GM21447 (cell line): ENCODE measurements at regions not wholly inside any gene's neighbourhood (a gene's known extent, or its start where the extent isn't known, plus 50 kb on each side); places are given as distances from the start of the nearest gene placed in this dataset.
A peak's percentile ranks its signal among the peaks of the same experiment; 100 is the strongest.
"Not testable (repeated sequence)": the region's sequence is repeated elsewhere in the genome, so short reads cannot be mapped to it uniquely, and the experiment has no call there.

Experiments used
- ATAC-seq: cut with Tn5 transposase; IDR thresholded peaks from one replicate; pipeline ENCODE4 v1.9.1; 2021; ENCODE audit not compliant: unreplicated experiment

DNA sequence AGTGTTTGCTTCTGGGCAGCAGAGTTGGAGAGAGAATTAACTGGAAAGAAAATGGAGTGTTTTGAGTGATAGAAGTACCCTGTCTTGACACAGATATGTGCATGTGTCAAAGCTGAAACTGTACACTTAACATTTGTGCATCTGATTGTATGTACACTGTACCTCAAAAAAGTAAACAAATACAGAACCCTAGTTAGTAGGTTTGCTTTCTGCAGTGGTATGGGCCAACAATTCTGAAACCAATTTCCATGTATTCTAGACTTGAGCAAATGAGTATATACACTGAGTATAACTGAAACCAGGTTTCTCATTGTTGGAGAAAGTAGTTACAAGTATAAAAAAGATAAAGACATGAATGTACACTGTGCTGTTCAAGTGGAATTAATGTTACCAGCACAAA lies 52.4 kb downstream of the ELAPOR2 start:
- no peak for ATAC-seq

- no peak for ATAC-seq
Observed at GRCh38 chr7:87004956-87005355, 54.5 kb downstream of the ELAPOR2 start.

DNA sequence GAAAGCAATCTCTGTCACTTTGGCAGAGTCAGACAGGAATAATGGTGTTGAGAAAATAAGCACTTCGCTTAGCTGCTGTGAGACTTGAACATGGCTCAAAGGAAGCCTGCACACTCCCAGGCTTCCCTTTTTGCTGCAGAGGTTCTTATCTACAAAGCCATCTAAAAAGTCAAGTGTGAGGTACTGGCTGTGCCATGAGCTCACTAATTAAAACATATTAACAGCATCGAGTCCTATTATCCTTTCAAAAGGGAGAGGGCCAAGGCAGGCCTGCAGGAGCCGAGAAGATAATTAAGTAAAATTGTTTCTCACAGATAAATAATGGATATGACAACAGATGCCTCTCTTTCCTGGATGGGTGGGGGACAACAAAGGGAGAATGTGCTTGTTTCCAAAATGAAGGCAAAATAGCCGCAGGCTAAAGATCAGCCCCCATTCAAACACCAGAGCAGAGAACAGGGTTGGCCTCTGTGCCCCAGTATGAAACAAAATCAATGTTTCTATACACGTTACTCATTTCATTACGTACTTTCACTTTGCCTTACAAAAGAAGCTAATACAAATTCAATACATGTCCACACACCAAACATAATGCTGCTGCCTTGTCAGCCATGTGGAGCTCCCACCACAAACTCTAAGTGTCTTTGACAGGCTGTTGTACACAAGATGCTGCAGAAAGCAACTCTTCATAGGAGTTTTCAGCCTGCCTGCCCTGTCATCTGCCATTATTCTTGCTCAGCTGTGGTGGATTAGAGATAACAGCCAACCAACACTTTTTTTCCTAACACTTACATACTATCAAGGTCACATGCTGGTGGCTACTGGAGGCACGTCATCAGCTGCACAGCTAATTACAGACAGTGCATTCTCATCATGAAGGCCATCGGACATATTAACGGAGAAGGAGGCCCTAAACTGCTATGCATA lies 55.3 kb downstream of the ELAPOR2 start:
- ATAC-seq, result no peak

DNA sequence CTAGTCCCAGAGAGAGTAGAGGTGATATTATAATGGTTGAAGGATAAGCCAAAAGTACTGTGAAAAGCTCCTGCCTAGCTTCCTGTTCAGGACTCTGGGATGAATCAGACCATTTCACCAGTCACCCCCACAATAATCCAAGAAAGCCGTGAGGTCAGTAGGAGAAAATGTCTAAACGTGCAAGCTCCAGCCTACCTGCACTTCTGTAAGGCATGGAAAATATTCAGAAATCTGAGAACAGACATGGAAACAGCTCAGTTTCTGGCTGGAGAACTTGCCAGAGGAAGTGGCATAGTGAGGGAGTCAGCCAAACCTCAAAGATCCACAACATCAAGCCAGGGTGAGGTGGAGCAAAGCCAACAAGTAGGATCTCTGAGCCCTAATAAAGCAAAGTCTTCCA lies 58.2 kb downstream of the ELAPOR2 start:
- no peak for ATAC-seq

DNA sequence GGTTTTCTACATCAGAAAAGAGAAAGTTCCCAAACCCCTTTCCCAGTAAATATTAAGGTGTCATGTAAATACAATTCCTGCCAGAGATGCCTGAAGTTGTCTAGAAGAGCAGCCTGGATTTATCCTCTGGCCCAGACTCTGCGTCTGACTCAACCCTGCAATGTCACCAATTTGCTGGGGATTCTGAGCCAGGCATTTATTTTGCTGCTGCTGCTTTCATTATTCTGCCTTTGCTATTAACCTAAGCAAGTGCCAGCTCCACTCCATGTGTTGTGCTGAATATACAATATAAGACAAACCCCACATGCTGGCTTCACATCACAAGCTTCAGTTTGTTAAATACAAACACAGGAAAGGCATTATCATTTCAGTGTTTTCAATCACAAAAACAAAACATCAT lies 59.1 kb downstream of the ELAPOR2 start:
- no peak for ATAC-seq

DNA sequence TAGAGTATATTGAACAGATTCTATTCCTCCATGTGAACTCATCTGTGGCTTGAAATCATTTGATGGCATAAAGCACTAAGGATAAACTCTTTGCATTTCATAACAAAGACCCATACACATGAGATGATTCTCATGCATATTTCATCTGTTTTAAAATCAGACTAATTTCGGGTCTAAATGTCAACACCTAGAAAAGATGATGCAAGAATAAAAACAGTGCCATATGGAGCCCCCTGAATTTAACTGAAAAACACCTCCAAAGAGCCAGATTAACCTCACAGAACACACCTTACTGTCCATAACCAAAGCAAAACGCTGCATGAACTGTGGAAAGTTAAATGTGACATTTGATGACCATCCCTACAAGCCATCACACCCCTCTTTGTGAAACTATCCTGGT lies 59.7 kb downstream of the ELAPOR2 start:
- ATAC-seq, result no peak

DNA sequence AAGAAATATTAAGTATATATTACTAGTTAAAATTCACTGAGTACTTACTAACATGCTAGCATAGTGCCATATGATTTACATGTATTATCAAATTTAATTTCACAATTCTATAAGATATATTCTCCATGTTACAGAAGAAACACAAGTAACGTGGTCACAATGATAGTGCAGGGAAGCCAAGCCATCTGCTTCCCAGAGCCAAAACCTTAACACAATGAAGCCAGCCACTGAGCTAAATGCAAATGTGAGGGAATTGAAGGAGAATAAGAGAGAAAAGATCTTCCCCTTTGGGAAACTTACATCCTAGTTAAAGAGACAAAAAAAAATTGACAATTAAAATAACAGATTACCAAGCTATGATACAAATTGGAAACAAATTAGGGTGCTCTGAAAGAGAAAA lies 63.6 kb downstream of the ELAPOR2 start:
- ATAC-seq, result no peak

DNA sequence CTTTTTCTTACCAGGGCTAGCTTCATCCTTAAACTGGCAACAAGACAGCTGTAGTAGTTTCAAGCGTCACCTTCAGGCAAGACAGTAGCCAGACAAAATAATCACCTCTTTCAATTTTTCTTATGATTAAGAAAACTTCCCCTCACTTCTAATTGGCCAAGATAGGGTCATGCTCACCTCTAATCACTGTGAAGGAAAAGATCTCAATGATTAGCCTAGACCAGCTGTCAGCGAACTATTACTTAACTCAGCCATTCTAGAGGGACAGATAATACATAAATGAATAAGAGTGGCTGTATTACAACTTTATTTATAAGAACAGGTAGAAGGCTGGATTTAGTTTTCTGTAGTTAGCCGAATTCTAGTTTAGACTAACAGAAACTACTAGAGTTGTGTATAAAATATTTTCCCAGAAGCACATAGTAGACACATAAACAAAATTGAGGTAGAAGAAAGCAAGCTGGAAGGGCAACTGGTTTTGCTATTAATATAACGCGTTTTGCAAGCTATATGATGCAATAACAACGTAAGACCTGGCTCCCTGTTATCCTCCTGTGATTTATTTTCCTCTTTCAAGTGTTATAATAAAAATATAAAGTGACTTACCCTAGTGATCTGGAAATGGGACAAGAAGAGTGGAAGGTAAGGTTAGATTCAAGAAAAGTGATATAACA lies 64.3 kb downstream of the ELAPOR2 start:
- no peak for ATAC-seq

DNA sequence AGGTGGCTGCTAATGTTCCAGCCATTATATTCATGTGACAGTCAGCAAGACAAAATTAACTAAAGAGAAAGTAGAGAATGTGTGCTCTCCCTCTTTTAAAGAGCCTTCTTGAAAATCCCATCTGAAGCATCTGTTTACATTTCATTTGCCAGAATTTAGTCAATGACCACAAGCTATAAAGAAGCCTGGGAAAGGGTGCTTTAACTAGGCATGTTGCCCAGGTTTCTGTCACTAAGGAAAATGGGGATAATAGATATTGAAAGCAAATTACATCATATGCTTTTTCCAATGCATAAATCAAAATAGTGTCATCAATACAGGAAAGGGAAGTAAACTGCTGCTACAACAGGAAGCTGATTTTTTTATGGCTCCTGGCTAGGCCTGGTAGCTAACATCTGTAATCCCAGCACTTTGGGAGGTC lies 67.7 kb downstream of the ELAPOR2 start:
- ATAC-seq, result peak; percentile 21

GRCh38 chr7:86991093-86991769 lies 68.2 kb downstream of the ELAPOR2 start:
- peak; percentile 89 for ATAC-seq

DNA sequence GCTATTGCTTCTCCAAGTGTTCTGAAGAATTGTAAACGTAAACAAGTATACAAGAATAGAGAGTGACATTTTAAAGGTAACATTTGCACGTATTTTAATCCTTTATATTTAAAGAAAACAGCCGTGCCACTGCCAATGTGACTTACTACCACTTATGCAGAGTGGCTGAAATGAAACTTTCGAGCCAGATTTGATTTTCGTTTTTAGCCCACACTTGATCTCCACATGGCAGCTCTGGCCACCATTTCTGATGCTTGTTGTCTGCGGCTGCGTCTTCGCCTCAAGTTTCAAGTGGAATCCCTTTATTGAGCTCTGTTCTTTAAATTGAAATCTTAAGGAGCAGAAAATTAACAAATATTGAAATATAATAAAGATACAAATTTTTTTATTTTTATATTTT lies 70.0 kb downstream of the ELAPOR2 start:
- ATAC-seq, result no peak

- ATAC-seq, result not testable (repeated sequence)
Observed at GRCh38 chr7:86987834-86988233, 71.6 kb downstream of the ELAPOR2 start.

- not testable (repeated sequence) for ATAC-seq
Observed at GRCh38 chr7:86987358-86987757, 72.1 kb downstream of the ELAPOR2 start.

DNA sequence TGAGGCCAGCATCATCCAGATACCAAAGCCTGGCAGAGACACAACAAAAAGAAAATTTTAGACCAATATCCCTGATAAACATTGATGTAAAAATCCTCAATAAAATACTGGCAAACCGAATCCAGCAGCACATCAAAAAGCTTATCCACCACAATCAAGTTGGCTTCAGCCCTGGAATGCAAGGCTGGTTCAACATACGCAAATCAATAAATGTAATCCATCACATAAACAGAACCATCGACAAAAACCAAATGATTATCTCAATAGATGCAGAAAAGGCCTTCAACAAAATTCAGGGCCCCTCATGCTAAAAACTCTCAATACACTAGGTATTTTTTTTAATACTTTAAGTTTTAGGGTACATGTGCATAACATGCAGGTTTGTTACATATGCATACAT lies 74.1 kb downstream of the ELAPOR2 start:
- ATAC-seq, result not testable (repeated sequence)

- ATAC-seq, result not testable (repeated sequence)
Observed at GRCh38 chr7:86983654-86984053, 75.8 kb downstream of the ELAPOR2 start.

- ATAC-seq, result not testable (repeated sequence)
Observed at GRCh38 chr7:86981937-86982336, 77.5 kb downstream of the ELAPOR2 start.

GRCh38 chr7:86981127-86981526 lies 78.3 kb downstream of the ELAPOR2 start:
- no peak for ATAC-seq

DNA sequence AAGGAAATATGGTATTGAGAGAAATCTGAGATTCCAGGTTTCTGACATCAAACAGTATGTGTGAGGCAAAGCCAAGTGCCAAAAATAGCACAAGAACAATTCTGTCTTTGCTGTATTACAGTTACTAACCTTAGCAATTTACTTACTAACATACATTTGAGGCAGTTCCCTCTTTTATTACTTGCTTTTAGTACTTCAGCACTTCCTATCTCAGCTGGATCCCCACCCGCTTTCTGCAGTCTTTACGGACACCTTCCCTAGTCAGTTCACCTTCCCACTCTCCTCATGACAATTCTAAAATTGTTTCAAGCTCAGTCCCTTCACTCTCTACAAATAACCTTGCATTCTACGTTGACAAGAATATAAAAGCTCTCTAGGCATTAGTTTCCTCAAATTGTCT lies 79.2 kb downstream of the ELAPOR2 start:
- no peak for ATAC-seq

- ATAC-seq, result peak; percentile 82
Observed at GRCh38 chr7:86978808-86979506, 80.5 kb downstream of the ELAPOR2 start.

- ATAC-seq, result no peak
Observed at GRCh38 chr7:86976958-86977357, 82.5 kb downstream of the ELAPOR2 start.

GRCh38 chr7:86975914-86976313 lies 83.5 kb downstream of the ELAPOR2 start:
- no peak for ATAC-seq
